ENCODE measurements at regions not wholly inside any gene's neighbourhood (a gene's known extent, or its start where the extent isn't known, plus 50 kb on each side); places are given as distances from the start of the nearest gene placed in this dataset.

GRCh38 chr9:73597039-73597438 is 445.4 kb downstream of the ANXA1 start:
- TF ChIP-seq CTCF (IDR thresholded peaks at IDR 0.05) (no peak), POLR2A (IDR thresholded peaks at IDR 0.05) (no peak)
